ENCODE measurements at regions not wholly inside any gene's neighbourhood (a gene's known extent, or its start where the extent isn't known, plus 50 kb on each side); places are given as distances from the start of the nearest gene placed in this dataset.

GRCh38 chr1:55990007-55990406, 589.4 kb downstream of the PLPP3 start:
- Histone ChIP-seq H3K56ac (replicated peaks; ENCODE audit: insufficient read length, low read depth, low read length) (no peak overlapping the region), H4K5ac (ENCODE audit: insufficient read length, low read depth, low read length) (no peak overlapping the region), H3K79me1 (ENCODE audit: low read depth, low read length) (no peaks in the 10 kb centered on the region), H3K9me3 (ENCODE audit: insufficient read depth in 2 of 2, low read depth in 1 of 2, low read length in 1 of 2) (no peaks in the 10 kb centered on the region), H4K20me1 (replicated peaks in 1 of 2; ENCODE audit: control insufficient read depth in 1 of 2, insufficient read depth in 2 of 2, low read length in 2 of 2) (no peaks in the 10 kb centered on the region), H3K23ac (ENCODE audit: insufficient read length) (no peak overlapping the region), H2BK5ac (ENCODE audit: low read depth, low read length) (no peak overlapping the region), H2BK120ac (replicated peaks; ENCODE audit: low read depth, low read length) (no peak overlapping the region), H2AFZ (ENCODE audit: low read length) (no peak overlapping the region), H3K23me2 (ENCODE audit: low read depth, low read length) (no peaks in the 10 kb centered on the region), H3K79me2 (ENCODE audit: control insufficient read depth in 1 of 2, insufficient read depth in 2 of 2, low read length in 2 of 2) (no peaks in the 10 kb centered on the region), H3K4me1 (replicated peaks in 1 of 4; ENCODE audit: control insufficient read depth in 3 of 4, insufficient read depth in 4 of 4, low read length in 3 of 4) (peaks cover 0 to 3% (median 0%) of the 10 kb centered on the region in 4 experiments; a peak in 1 of 7 replicates), H3K4me3 (ENCODE audit: extremely low read depth in 1 of 4, insufficient read depth in 2 of 4, low read depth in 3 of 4, low read length in 4 of 4) (no peak overlapping the region), H2AK5ac (ENCODE audit: low read depth, low read length) (no peak overlapping the region), H2BK12ac (ENCODE audit: low read depth, low read length) (no peak overlapping the region), H2BK20ac (ENCODE audit: low read length) (no peak overlapping the region), H3K4ac (replicated peaks; ENCODE audit: insufficient read length, low read depth, low read length) (no peak overlapping the region), H2BK15ac (ENCODE audit: low read length) (no peak overlapping the region), H3K14ac (ENCODE audit: insufficient read length) (no peak overlapping the region), H3K27ac (ENCODE audit: low read depth, low read length) (no peak overlapping the region), H3K18ac (ENCODE audit: extremely low read depth, low read length) (no peak overlapping the region), H3K36me3 (ENCODE audit: control insufficient read depth in 2 of 4, insufficient read depth in 4 of 4, low read length in 3 of 4) (no peaks in the 10 kb centered on the region), H4K91ac (replicated peaks; ENCODE audit: insufficient read length, low read length) (no peak overlapping the region), H3K9ac (replicated peaks in 1 of 4; ENCODE audit: extremely low read depth in 1 of 4, low read depth in 3 of 4, low read length in 3 of 4) (no peak overlapping the region), H3K4me2 (ENCODE audit: insufficient read depth in 1 of 2, low read depth in 2 of 2, low read length in 2 of 2) (no peak overlapping the region), H4K8ac (ENCODE audit: extremely low read depth, insufficient read depth, low read length) (no peak overlapping the region), H3K27me3 (replicated peaks in 1 of 4; ENCODE audit: control insufficient read depth in 3 of 4, extremely low read depth in 1 of 4, insufficient read depth in 3 of 4, low read length in 3 of 4) (no peaks in the 10 kb centered on the region; a peak in 1 of 7 replicates)
- TF ChIP-seq TCF12 (IDR thresholded peaks at IDR 0.05; ENCODE audit: low read depth, low read length), result no peak
- DNase-seq (ENCODE audit: low read depth in 1 of 2, low spot score in 2 of 2) (no peak), FAIRE-seq (no peak)
- 83% methylated on average over 3 of the region's 3 CpGs; no CpG with 5 or more reads in 1 of the 2 experiments for WGBS, 2 experiments (ENCODE audit: extremely low coverage in 1 of 2, insufficient coverage in 1 of 2, insufficient read length in 1 of 2, insufficient replicate concordance in 2 of 2, low coverage in 1 of 2, low lambda C conversion rate in 2 of 2, missing lambda C conversion rate in 1 of 2)
- CTCF ChIA-PET (ENCODE audit: partially characterized antibody), result interaction anchor here (1.3 kb wide), 1 partner anchor 12 kb away, joined by 5 read pairs; no protein-coding TSS in a partner anchor
- POLR2A ChIA-PET (ENCODE audit: partially characterized antibody), result no interaction called here
